ENCODE measurements at regions not wholly inside any gene's neighbourhood (a gene's known extent, or its start where the extent isn't known, plus 50 kb on each side); places are given as distances from the start of the nearest gene placed in this dataset.

GRCh38 chr2:45152691-45153090 lies 143.4 kb upstream of the SIX2 start:
- no peak for TF ChIP-seq CTCF (IDR thresholded peaks at IDR 0.05; ENCODE audit: low read depth, low read length)
- no peak overlapping the region for H3K4me3 ChIP-seq (ENCODE audit: low read depth, low read length)

- H3K4me3 ChIP-seq (ENCODE audit: low read depth, low read length): no peak overlapping the region
Measured at GRCh38 chr2:45145073-45145899, 136.0 kb upstream of the SIX2 start.

GRCh38 chr2:45141883-45142866 lies 132.9 kb upstream of the SIX2 start:
- no peak overlapping the region for H3K4me3 ChIP-seq (ENCODE audit: low read depth, low read length)
- TF ChIP-seq CTCF (IDR thresholded peaks at IDR 0.05; ENCODE audit: low read depth, low read length): no peak

More at GRCh38 chr2:45145073-45145899, 136.0 kb upstream of the SIX2 start:
- TF ChIP-seq CTCF (IDR thresholded peaks at IDR 0.05; ENCODE audit: low read depth, low read length): no peak

- no peak for TF ChIP-seq CTCF (IDR thresholded peaks at IDR 0.05; ENCODE audit: low read depth, low read length)
Measured at GRCh38 chr2:45140675-45141074, 131.4 kb upstream of the SIX2 start.

GRCh38 chr2:45138904-45139303 lies 129.7 kb upstream of the SIX2 start:
- no peak for TF ChIP-seq CTCF (IDR thresholded peaks at IDR 0.05; ENCODE audit: low read depth, low read length)
- no peak overlapping the region for H3K4me3 ChIP-seq (ENCODE audit: low read depth, low read length)

More at GRCh38 chr2:45140675-45141074, 131.4 kb upstream of the SIX2 start:
- H3K4me3 ChIP-seq (ENCODE audit: low read depth, low read length): no peak overlapping the region

GRCh38 chr2:45137966-45138695 lies 128.9 kb upstream of the SIX2 start:
- no peak for TF ChIP-seq CTCF (IDR thresholded peaks at IDR 0.05; ENCODE audit: low read depth, low read length)
- H3K4me3 ChIP-seq (ENCODE audit: low read depth, low read length): no peak overlapping the region
